ENCODE measurements at regions not wholly inside any gene's neighbourhood (a gene's known extent, or its start where the extent isn't known, plus 50 kb on each side); places are given as distances from the start of the nearest gene placed in this dataset.

- Histone ChIP-seq H3K27me3 (ENCODE audit: insufficient read depth, poor library complexity, severe bottlenecking) (no peaks in the 10 kb centered on the region), H3K4me3 (replicated peaks; ENCODE audit: insufficient read depth, low read length) (no peak overlapping the region), H3K27ac (replicated peaks) (peak overlapping the region; percentile 31; the same call in 1 of the 2 replicates)
- TF ChIP-seq GABPA (IDR thresholded peaks at IDR 0.05; ENCODE audit: low read depth) (peak; percentile 48; the same call in 1 of the 2 replicates), REST (IDR thresholded peaks at IDR 0.05; ENCODE audit: insufficient replicate concordance, low read depth) (no peak), CTCF (IDR thresholded peaks at IDR 0.05; ENCODE audit: insufficient read depth, low read length) (peak; percentile 74)
- peak in 1 of 2 experiments; percentile 76 for DNase-seq (ENCODE audit: low read depth in 1 of 2, low spot score in 1 of 2)
Observed at GRCh38 chr14:22471545-22472121, 117.4 kb downstream of the DAD1 start.

- H3K4me3 ChIP-seq (replicated peaks; ENCODE audit: insufficient read depth, low read length) = no peak overlapping the region
Observed at GRCh38 chr14:22469538-22470303, 119.3 kb downstream of the DAD1 start.

More at GRCh38 chr14:22469538-22470303, 119.3 kb downstream of the DAD1 start:
- DNase-seq (ENCODE audit: low read depth in 1 of 2, low spot score in 1 of 2) = no peak
- TF ChIP-seq CTCF (IDR thresholded peaks at IDR 0.05; ENCODE audit: insufficient read depth, low read length) = no peak
- TF ChIP-seq REST (IDR thresholded peaks at IDR 0.05; ENCODE audit: insufficient replicate concordance, low read depth) = peak; percentile 93
- H3K27ac ChIP-seq (replicated peaks) = no peak overlapping the region
- no peaks in the 10 kb centered on the region for H3K27me3 ChIP-seq (ENCODE audit: insufficient read depth, poor library complexity, severe bottlenecking)
